ENCODE measurements at regions not wholly inside any gene's neighbourhood (a gene's known extent, or its start where the extent isn't known, plus 50 kb on each side); places are given as distances from the start of the nearest gene placed in this dataset.

DNA sequence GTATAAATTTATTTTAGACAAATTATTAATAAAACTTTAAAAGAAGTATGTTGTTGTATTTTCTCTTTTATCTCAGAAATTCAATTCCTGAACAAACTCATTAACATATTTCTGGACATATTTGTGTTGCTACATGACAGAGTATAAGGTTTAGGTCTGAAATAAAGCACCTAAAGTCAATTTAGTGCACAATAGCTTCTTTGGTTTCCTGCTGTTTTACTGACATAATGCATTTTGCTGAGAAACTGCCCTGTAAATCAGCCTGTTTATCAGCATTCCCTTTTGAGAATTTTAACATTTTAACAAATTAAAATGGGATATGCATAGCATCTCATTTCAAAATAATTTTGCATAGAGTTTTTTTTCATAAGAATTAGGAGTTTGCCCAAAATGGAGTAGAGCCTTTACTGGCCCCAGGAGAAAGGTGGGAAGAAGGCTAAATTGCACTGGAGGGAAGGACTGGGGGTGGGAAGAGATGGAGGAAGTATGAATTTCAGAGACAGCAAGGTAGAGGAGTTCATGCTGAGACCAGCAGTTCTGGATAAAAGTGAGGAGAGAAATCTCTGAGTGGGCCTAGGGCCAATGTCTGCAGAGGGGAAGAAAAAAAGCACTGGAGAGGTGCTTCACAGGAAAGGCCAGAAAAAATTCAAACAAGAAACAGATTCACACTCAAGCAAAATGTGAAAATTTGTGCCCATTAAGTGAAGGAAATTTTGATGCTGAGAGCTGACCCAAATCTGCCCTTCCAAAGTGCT, 324.2 kb upstream of the HSF2 start:
- H3K4me3 ChIP-seq: no peak overlapping the region
- ATAC-seq: no peak
- H3K9me3 ChIP-seq: no peaks in the 10 kb centered on the region
- no peaks in the 10 kb centered on the region for H3K36me3 ChIP-seq
- no peaks in the 10 kb centered on the region for H3K27me3 ChIP-seq
- intact Hi-C loops (cut with DNase I): no loop called here
- TF ChIP-seq, protein P1, sequence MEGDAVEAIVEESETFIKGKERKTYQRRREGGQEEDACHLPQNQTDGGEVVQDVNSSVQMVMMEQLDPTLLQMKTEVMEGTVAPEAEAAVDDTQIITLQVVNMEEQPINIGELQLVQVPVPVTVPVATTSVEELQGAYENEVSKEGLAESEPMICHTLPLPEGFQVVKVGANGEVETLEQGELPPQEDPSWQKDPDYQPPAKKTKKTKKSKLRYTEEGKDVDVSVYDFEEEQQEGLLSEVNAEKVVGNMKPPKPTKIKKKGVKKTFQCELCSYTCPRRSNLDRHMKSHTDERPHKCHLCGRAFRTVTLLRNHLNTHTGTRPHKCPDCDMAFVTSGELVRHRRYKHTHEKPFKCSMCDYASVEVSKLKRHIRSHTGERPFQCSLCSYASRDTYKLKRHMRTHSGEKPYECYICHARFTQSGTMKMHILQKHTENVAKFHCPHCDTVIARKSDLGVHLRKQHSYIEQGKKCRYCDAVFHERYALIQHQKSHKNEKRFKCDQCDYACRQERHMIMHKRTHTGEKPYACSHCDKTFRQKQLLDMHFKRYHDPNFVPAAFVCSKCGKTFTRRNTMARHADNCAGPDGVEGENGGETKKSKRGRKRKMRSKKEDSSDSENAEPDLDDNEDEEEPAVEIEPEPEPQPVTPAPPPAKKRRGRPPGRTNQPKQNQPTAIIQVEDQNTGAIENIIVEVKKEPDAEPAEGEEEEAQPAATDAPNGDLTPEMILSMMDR (IDR thresholded peaks at IDR 0.05): no peak
- H3K4me1 ChIP-seq: no peaks in the 10 kb centered on the region
- no peak for DNase-seq
- no peak overlapping the region for H3K27ac ChIP-seq

DNA sequence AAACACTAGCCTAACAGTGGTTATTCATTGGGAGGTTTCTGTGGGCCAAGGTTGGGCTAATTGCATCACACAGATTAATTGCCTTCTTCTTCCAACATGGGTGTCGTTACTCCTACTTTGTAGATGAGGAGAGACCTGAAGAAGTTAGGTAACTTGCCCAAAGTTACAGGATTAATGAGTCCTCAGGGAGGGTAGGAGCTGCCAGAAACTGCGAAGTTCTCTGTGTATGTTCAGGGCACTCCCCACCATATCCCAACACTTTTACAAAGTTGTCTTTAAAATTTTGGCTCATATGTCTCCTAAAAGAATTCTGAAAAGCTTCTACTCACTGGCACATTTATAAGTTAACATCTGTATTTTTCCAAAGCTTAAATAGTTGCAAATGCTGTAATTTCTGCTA, 323.5 kb upstream of the HSF2 start:
- H3K4me1 ChIP-seq: no peaks in the 10 kb centered on the region
- DNase-seq: no peak
- no peak for ATAC-seq
- intact Hi-C loops (cut with DNase I): no loop called here
- no peaks in the 10 kb centered on the region for H3K27me3 ChIP-seq
- no peak overlapping the region for H3K27ac ChIP-seq
- TF ChIP-seq, protein P1 (IDR thresholded peaks at IDR 0.05): no peak
- no peak overlapping the region for H3K4me3 ChIP-seq
- no peaks in the 10 kb centered on the region for H3K9me3 ChIP-seq
- H3K36me3 ChIP-seq: no peaks in the 10 kb centered on the region

DNA sequence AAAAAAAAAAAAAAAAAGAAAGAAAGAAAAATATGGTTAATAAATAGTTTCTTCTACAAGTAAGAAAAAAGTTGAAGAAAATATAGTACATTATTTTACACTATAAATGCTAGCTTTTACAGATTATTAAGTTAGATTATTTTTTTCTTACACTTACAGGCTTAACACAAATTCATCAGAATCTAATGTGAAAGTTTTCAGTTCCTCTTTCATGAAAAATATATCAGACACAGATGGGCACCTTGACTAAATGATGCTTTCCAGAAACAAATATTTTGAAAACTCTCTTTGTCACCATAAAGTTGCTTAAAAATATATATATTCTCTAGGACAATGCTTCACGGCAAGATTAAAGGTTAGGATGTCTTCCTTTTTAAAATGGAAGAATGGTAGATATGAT, 321.8 kb upstream of the HSF2 start:
- intact Hi-C loops (cut with DNase I): no loop called here

DNA sequence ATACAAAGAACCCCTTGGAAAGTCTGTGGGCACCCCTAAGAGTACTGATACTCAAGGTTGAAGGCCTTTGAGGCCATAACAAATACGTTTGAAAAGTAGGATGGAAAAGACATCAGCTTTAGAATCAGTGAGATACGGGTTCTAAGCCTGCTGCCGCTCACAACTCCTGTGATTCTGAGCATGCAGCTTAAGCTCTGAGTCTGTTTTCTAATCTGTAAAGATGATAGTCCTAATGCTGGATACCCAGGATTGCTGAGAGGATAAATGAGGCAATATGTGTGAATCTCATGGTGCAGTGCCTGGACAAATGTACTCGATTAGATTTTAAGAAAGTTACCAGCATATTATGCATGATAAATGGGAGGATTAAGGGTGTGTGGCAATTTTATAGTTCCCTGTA, 321.0 kb upstream of the HSF2 start:
- ATAC-seq (no peak), DNase-seq (no peak)
- intact Hi-C loops (cut with DNase I): no loop called here
- Histone ChIP-seq H3K9me3 (no peaks in the 10 kb centered on the region), H3K27ac (no peak overlapping the region), H3K27me3 (no peaks in the 10 kb centered on the region), H3K4me1 (no peaks in the 10 kb centered on the region), H3K4me3 (no peak overlapping the region), H3K36me3 (no peaks in the 10 kb centered on the region)
- TF ChIP-seq, protein P1 (IDR thresholded peaks at IDR 0.05): no peak

More for the DNA sequence above, 321.8 kb upstream of the HSF2 start:
- H3K9me3 ChIP-seq: no peaks in the 10 kb centered on the region
- no peaks in the 10 kb centered on the region for H3K36me3 ChIP-seq
- DNase-seq (no peak), ATAC-seq (no peak)
- H3K27me3 ChIP-seq: no peaks in the 10 kb centered on the region
- TF ChIP-seq, protein P1 (IDR thresholded peaks at IDR 0.05): no peak
- no peak overlapping the region for H3K27ac ChIP-seq
- no peak overlapping the region for H3K4me3 ChIP-seq
- H3K4me1 ChIP-seq: no peaks in the 10 kb centered on the region

DNA sequence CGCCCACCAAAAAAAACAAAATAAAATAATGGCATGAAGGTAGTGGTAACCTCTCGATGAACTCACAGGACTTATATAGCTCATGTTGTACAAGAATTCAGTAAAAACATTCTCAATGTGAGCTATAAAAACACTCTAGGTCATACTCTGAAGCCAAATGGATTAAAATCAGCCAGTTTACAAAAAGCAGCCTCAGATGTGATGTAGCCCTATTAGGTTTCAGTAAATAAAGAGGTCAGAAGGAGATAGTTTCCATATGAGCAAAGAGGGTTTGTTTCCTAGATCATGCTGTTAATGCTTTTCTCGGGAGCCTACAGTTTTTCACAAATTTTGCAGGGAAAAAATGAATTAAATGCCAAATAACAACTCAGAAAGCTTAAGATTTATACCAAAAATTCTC, 319.5 kb upstream of the HSF2 start:
- Histone ChIP-seq H3K4me1 (no peaks in the 10 kb centered on the region), H3K4me3 (no peak overlapping the region), H3K36me3 (no peaks in the 10 kb centered on the region), H3K27me3 (no peaks in the 10 kb centered on the region), H3K9me3 (no peaks in the 10 kb centered on the region), H3K27ac (no peak overlapping the region)
- ATAC-seq: no peak
- TF ChIP-seq, protein P1 (IDR thresholded peaks at IDR 0.05): no peak
- no peak for DNase-seq
- intact Hi-C loops (cut with DNase I): no loop called here

Data from left lung (tissue), 4 donors.